KOPT-K1 (cell line): ENCODE measurements at regions not wholly inside any gene's neighbourhood (a gene's known extent, or its start where the extent isn't known, plus 50 kb on each side); places are given as distances from the start of the nearest gene placed in this dataset.

ENCODE experiments used
- H3K27ac ChIP-seq: fragments of 200-600 bp; sonication (generic); 2 replicates; pipeline ENCODE4 v1.5.1; 2016; ENCODE audit warnings: antibody characterized with exemption, mild to moderate bottlenecking, low read depth, low read length; ENCODE audit not compliant: poor library complexity, severe bottlenecking
- H3K36me3 ChIP-seq: fragments of 200-600 bp; sonication (generic); 2 replicates; pipeline ENCODE4 v1.5.1; 2017; ENCODE audit warnings: antibody characterized with exemption, mild to moderate bottlenecking, low read length, moderate library complexity; ENCODE audit not compliant: insufficient read depth
- H3K9me3 ChIP-seq: fragments of 200-600 bp; sonication (generic); 2 replicates; pipeline ENCODE4 v1.5.1; 2017; ENCODE audit warnings: antibody characterized with exemption, low read length, mild to moderate bottlenecking; ENCODE audit not compliant: insufficient read depth, poor library complexity, severe bottlenecking

- H3K27ac ChIP-seq, result peak overlapping the region; percentile 11
- no peaks in the 10 kb centered on the region for H3K36me3 ChIP-seq
- H3K9me3 ChIP-seq, result no peaks in the 10 kb centered on the region
Observed at GRCh38 chr2:12950957-12951656, 234.4 kb downstream of the TRIB2 start.

GRCh38 chr2:12951657-12951973 is 234.9 kb downstream of the TRIB2 start:
- Histone ChIP-seq H3K27ac (no peak overlapping the region), H3K9me3 (no peaks in the 10 kb centered on the region), H3K36me3 (no peaks in the 10 kb centered on the region)

- no peaks in the 10 kb centered on the region for H3K36me3 ChIP-seq
- peaks cover 3% of the 10 kb centered on the region for H3K9me3 ChIP-seq
- no peak overlapping the region for H3K27ac ChIP-seq
Observed at GRCh38 chr2:12953596-12953995, 236.9 kb downstream of the TRIB2 start.

GRCh38 chr2:12955864-12956263 is 239.1 kb downstream of the TRIB2 start:
- peaks cover 22% of the 10 kb centered on the region for H3K9me3 ChIP-seq
- H3K27ac ChIP-seq, result no peak overlapping the region
- H3K36me3 ChIP-seq, result no peaks in the 10 kb centered on the region

- H3K9me3 ChIP-seq, result peaks cover 30% of the 10 kb centered on the region
- H3K27ac ChIP-seq, result no peak overlapping the region
- H3K36me3 ChIP-seq, result no peaks in the 10 kb centered on the region
Observed at GRCh38 chr2:12957251-12957650, 240.5 kb downstream of the TRIB2 start.

GRCh38 chr2:12959935-12960334 is 243.2 kb downstream of the TRIB2 start:
- H3K9me3 ChIP-seq, result peaks cover 31% of the 10 kb centered on the region
- no peak overlapping the region for H3K27ac ChIP-seq

GRCh38 chr2:12960671-12961070 is 243.9 kb downstream of the TRIB2 start:
- Histone ChIP-seq H3K27ac (no peak overlapping the region), H3K36me3 (no peaks in the 10 kb centered on the region), H3K9me3 (peaks cover 31% of the 10 kb centered on the region)

More at GRCh38 chr2:12959935-12960334, 243.2 kb downstream of the TRIB2 start:
- H3K36me3 ChIP-seq, result no peaks in the 10 kb centered on the region

GRCh38 chr2:12964904-12965539 is 248.3 kb downstream of the TRIB2 start:
- peak overlapping the region; percentile 92 for H3K27ac ChIP-seq
- peaks cover 17% of the 10 kb centered on the region for H3K9me3 ChIP-seq
- no peaks in the 10 kb centered on the region for H3K36me3 ChIP-seq

- Histone ChIP-seq H3K36me3 (no peaks in the 10 kb centered on the region), H3K27ac (peak overlapping the region; percentile 92), H3K9me3 (peaks cover 11% of the 10 kb centered on the region)
Observed at GRCh38 chr2:12965540-12966269, 249.0 kb downstream of the TRIB2 start.

GRCh38 chr2:12967804-12968203 is 251.1 kb downstream of the TRIB2 start:
- H3K36me3 ChIP-seq, result no peaks in the 10 kb centered on the region
- H3K9me3 ChIP-seq, result peaks cover 16% of the 10 kb centered on the region
- H3K27ac ChIP-seq, result peak overlapping the region; percentile 92

- peaks cover 22% of the 10 kb centered on the region for H3K9me3 ChIP-seq
- no peaks in the 10 kb centered on the region for H3K36me3 ChIP-seq
- peak overlapping the region; percentile 92 for H3K27ac ChIP-seq
Observed at GRCh38 chr2:12968399-12968798, 251.7 kb downstream of the TRIB2 start.

GRCh38 chr2:12970861-12971260 is 254.1 kb downstream of the TRIB2 start:
- Histone ChIP-seq H3K27ac (no peak overlapping the region), H3K9me3 (peaks cover 28% of the 10 kb centered on the region), H3K36me3 (no peaks in the 10 kb centered on the region)

GRCh38 chr2:12971581-12972365 is 255.0 kb downstream of the TRIB2 start:
- no peak overlapping the region for H3K27ac ChIP-seq

GRCh38 chr2:12978066-12978835 is 261.5 kb downstream of the TRIB2 start:
- no peaks in the 10 kb centered on the region for H3K36me3 ChIP-seq
- peak overlapping the region; percentile 25 for H3K27ac ChIP-seq
- peaks cover 7% of the 10 kb centered on the region for H3K9me3 ChIP-seq

More at GRCh38 chr2:12971581-12972365, 255.0 kb downstream of the TRIB2 start:
- Histone ChIP-seq H3K36me3 (no peaks in the 10 kb centered on the region), H3K9me3 (peaks cover 28% of the 10 kb centered on the region)
